HPDE6-E6E7 (cell line): ENCODE measurements at regions not wholly inside any gene's neighbourhood (a gene's known extent, or its start where the extent isn't known, plus 50 kb on each side); places are given as distances from the start of the nearest gene placed in this dataset.
A peak's percentile ranks its signal among the peaks of the same experiment; 100 is the strongest.
"Not testable (repeated sequence)": the region's sequence is repeated elsewhere in the genome, so short reads cannot be mapped to it uniquely, and the experiment has no call there.

Experiments used
- DNase-seq: peaks from one replicate; pipeline ENCODE4 v3.0.0; 2011; ENCODE audit warnings: missing footprints; ENCODE audit errors: extremely low spot score

DNA sequence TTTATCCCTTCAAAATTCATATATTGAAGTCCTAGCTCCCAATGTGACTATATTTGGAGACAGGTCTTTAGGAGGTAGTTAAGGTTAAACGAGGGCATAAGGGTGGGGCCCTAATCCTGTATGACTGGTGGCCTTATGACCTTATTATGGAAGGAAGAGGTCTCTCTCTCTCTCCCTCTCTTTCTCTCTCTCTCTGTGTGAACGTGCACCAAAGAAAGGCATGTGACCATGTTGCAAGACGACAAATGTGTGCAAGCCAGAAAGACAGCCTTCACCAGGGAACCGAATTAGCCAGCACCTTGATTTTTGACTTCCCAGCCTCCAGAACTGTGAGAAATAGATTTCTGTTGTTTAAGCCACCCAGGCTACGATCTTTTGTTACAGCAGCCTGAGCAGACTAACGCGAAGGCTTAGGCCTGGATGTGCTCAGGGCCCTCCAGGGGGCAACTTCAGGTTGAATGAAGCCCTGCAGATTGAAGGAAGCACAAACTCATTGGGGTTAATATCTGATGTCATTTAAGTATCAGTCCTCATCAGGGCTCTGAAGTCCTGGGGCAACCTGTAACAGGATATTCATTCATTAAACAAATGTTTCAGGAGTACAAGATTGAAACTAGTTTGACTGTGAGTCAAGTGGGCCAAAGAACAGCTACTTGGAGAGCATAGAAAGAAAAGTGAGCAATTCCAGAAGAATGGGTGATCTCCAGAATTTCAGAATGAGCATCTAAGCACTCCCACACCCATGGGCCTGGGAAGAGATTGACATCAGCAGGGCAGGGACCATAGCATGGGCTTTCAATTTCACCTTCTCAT, 157.4 kb upstream of the TNFAIP3 start:
- peak; percentile 4 for DNase-seq

DNA sequence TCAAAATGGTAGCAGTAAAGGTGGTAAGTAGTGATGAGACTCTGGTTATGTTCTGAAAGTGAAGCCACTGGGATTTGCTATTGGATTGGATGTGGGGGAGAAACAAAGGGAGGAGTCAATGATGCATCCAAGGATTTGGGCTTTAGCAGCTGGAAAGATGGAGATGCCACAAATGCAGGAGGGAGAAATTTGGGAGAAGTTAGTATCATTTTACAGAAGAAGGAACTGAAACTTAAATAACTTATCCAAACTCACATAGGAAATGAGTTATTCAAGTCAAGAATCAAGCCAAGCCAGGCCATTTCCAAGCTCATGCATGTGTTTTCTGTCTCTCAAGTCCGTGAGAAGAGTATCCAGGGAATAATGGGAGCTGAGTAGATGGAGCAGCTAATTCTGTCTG, 155.1 kb upstream of the TNFAIP3 start:
- no peak for DNase-seq

GRCh38 chr6:137712587-137712986, 154.5 kb upstream of the TNFAIP3 start:
- no peak for DNase-seq

- no peak for DNase-seq
Observed at GRCh38 chr6:137715589-137716045, 151.4 kb upstream of the TNFAIP3 start.

DNA sequence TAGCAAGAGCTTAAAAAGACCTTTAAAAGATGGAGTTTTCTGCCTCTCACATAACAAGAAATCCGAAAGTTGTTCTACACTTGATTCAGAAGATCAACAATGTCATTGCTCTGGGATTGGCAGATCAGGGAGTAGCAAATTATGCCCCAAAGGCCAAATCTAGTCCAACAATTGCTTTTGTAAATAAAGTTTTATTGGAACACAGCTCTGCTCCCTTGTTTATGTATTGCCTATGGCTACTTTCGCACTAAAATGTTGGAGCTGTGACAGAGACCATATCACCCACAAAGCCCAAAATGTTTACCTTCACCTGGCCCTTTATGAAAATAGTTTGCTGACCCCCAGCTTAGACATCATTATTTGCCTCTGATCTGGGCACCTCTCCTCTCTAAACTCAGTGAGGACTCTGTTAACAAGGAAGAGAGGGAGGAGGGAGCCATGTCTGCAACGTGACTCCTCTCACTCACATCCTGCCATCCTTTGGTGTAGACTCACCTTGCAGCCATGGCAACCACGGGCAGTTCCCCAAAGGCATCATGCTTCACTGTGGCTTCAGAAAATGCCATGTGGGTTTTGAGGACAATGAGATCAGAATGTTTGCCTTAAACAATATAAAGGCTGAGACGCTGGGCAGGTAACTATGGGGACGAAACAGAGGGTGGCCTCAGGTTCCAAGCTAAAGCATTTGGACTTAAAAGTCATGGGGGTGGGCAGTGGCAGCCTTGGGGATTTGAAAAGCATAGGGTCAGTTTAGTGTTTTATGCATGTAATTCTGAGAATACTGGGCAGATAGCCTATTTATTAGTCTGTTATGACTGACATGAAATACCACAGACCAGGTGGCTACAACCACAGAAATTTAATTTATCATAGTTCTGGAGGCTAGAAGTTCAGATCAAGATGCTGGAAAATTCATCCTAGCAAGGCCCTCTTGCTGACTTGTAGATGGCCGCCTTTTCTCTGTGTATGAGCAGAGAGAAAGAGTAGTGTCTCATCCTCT, 149.7 kb upstream of the TNFAIP3 start:
- peak; percentile 48 for DNase-seq

DNA sequence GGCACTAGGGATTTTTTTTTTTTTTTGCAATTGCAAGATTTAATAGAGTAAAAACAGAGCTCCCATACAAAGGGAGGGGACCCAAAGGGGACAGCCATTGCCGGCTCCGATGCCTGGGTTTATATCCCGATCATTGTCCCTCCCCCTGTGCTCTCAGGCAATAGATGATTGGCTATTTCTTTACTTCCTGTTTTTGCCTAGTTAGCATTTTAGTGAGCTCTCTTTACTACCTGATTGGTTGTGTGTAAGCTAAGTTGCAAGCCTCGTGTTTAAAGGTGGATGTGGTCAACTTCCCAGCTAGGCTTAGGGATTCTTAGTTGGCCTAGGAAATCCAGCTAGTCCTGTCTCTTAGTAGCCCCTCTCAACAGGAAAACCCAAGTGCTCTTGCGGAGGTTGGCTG, 148.2 kb upstream of the TNFAIP3 start:
- DNase-seq = not testable (repeated sequence)

GRCh38 chr6:137722749-137723272, 144.2 kb upstream of the TNFAIP3 start:
- DNase-seq = no peak

GRCh38 chr6:137723273-137724017, 143.6 kb upstream of the TNFAIP3 start:
- no peak for DNase-seq

GRCh38 chr6:137724018-137724403, 143.0 kb upstream of the TNFAIP3 start:
- no peak for DNase-seq

GRCh38 chr6:137724495-137725211, 142.4 kb upstream of the TNFAIP3 start:
- DNase-seq = no peak

GRCh38 chr6:137725949-137726348, 141.1 kb upstream of the TNFAIP3 start:
- no peak for DNase-seq

GRCh38 chr6:137726582-137726981, 140.5 kb upstream of the TNFAIP3 start:
- no peak for DNase-seq

- DNase-seq = no peak
Observed at GRCh38 chr6:137727216-137727765, 139.8 kb upstream of the TNFAIP3 start.

GRCh38 chr6:137728386-137729349, 138.4 kb upstream of the TNFAIP3 start:
- DNase-seq = peak; percentile 74

DNA sequence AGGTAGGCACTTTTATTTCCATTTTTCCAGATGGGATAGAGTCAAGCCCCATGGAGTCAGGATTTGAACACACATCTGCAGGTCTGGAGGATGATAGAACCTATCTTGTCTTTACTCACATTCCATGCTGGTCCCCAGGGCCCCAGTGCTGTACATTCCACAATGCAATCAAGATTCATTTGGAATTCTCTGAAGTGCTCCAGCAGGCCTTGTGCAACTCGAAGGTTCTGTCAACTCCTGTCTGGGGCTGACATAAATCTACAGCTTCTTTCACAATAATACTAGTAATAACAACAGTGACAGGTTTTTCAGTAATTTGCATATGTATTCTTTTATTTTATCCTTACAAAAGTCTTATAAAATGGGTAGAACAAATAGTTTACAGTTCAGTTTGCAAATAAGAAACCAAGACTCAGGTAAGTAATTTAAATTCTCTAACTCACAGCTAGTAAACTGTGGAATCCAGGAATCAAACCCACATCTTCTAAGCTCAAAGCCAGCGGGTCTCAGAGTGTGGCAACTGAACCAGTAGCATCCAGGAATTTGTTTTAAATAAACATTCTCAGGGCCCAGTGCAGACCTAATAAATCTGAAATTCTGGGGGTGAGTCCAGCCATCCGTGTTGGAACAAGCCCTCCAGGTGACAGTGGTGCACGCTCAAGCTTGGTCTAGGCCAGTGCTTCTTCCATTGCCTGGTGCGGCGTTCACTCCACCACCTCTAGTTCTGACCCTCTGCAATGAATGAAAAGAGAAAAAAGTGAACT, 137.0 kb upstream of the TNFAIP3 start:
- DNase-seq = no peak

- DNase-seq = no peak
Observed at GRCh38 chr6:137731600-137731959, 135.5 kb upstream of the TNFAIP3 start.

DNA sequence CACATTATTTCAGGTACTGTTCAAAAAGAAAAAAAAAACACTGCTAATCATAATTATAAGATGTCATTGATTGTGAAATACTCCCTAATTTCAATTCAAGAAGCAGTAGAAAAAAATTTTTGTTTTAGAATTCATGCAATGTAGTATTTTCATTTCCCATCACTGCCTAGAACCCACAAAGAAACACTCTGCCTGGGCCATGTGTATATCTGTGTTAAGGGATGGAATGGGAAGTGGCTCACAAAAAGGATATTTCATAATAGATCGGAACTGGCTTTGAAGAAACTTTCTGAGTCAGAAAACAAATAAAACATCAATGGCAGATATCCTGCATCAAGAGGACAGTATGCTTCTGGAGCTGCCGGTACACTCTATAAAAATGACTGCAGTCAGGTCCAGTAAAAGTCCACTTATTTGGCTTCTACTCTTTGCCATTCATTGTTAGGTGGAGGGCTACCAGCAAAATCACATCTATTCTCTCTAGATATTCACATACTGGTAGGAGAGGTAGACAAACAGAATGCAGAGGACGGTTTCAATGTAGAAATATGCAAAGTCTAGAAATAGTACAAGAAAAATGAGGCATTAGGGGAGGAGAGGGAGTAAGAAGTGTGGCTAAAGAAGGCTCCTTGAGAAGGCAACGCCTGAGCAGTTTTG, 135.0 kb upstream of the TNFAIP3 start:
- peak; percentile 43 for DNase-seq

- no peak for DNase-seq
Observed at GRCh38 chr6:137733372-137733771, 133.7 kb upstream of the TNFAIP3 start.
